Astrocyte (in vitro differentiated cells and primary cell): ENCODE measurements at regions not wholly inside any gene's neighbourhood (a gene's known extent, or its start where the extent isn't known, plus 50 kb on each side); places are given as distances from the start of the nearest gene placed in this dataset.

Source experiments
- CTCF ChIP-seq: IDR thresholded peaks from 2 replicates; pipeline ENCODE4 v1.5.1; 2011; ENCODE audit warnings: low read depth, mild to moderate bottlenecking, inconsistent platforms, low read length, moderate library complexity; ENCODE audit not compliant: insufficient read depth
- EZH2 ChIP-seq: IDR thresholded peaks from 2 replicates; pipeline ENCODE4 v1.6.1; 2012; ENCODE audit warnings: mild to moderate bottlenecking, low read length, inconsistent platforms; ENCODE audit not compliant: insufficient read depth

GRCh38 chr3:55243678-55244077 lies 243.4 kb downstream of the WNT5A start:
- TF ChIP-seq CTCF (no peak), EZH2 (no peak)
